ENCODE measurements at regions not wholly inside any gene's neighbourhood (a gene's known extent, or its start where the extent isn't known, plus 50 kb on each side); places are given as distances from the start of the nearest gene placed in this dataset.

- Histone ChIP-seq H2AFZ (ENCODE audit: low read length) (no peak overlapping the region), H3K4me3 (replicated peaks in 1 of 3; ENCODE audit: insufficient read depth in 1 of 3, low read depth in 2 of 3, low read length in 3 of 3) (no peak overlapping the region)
- in situ Hi-C loops (cut with HindIII; ENCODE audit: extremely low pct_ligation_motif_present, low pct_unique_long_range_greater_than_20kb), result no loop called here
Observed at GRCh38 chr4:165631208-165631894, 241.7 kb upstream of the TLL1 start.

DNA sequence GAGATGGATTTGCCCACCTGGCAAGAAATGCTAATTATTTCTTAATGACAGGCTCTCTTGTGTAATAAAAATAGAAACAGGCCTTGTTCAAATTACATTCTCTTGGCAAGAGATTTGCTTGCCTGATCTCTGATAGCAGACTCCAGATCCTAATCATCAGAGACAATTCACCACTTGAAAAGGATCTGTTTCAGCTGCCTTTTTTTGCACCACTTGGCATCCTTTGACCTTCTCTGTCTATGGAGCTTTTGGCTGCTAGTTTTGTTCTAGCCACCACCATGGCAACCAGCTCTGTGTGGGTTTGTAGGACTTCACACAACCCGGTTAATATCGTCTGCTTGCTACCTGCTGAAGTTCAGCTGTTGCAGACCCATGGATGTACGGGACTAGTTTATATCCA is 241.1 kb upstream of the TLL1 start:
- no peak overlapping the region for H3K4me2 ChIP-seq (ENCODE audit: low read depth, low read length)
- CTCF ChIA-PET (ENCODE audit: low intra/inter-chr PET ratio, low total read pairs), result no interaction called here
- FAIRE-seq, result no peak
- no TSS peak for BruUV-seq (replicated peaks)
- no peaks in the 10 kb centered on the region for H4K20me1 ChIP-seq (ENCODE audit: insufficient read depth, low read length)
- intact Hi-C loops (cut with micrococcal nuclease; ENCODE audit: unreplicated experiment), result no loop called here
- no peak overlapping the region for H3K4me3 ChIP-seq (replicated peaks in 1 of 3; ENCODE audit: insufficient read depth in 1 of 3, low read depth in 2 of 3, low read length in 3 of 3)
- no peaks in the 10 kb centered on the region for H3K79me2 ChIP-seq (ENCODE audit: insufficient read depth, low read length)
- H3K27me3 ChIP-seq (ENCODE audit: control insufficient read depth in 1 of 2, insufficient read depth in 2 of 2, low read length in 2 of 2), result no peaks in the 10 kb centered on the region
- ATAC-seq, result no peak
- H3K36me3 ChIP-seq (replicated peaks in 1 of 2; ENCODE audit: control insufficient read depth in 1 of 2, insufficient read depth in 2 of 2, low read length in 2 of 2), result no peaks in the 10 kb centered on the region
- POLR2A ChIA-PET, result no interaction called here
- no peaks in the 10 kb centered on the region for H3K4me1 ChIP-seq (ENCODE audit: insufficient read depth, low read length)
- no peak overlapping the region for H3K9ac ChIP-seq (ENCODE audit: insufficient read depth, low read depth, low read length)
- no peak for DNase-seq (ENCODE audit: low spot score)
- WGBS (ENCODE audit: low lambda C conversion rate), result 31% methylated on average over 3 of the region's 3 CpGs
- in situ Hi-C loops (cut with HindIII; ENCODE audit: extremely low pct_ligation_motif_present, low pct_unique_long_range_greater_than_20kb), result no loop called here
- TF ChIP-seq ZNF138 (CRISPR knock-in tag; IDR thresholded peaks at IDR 0.05; ENCODE audit: low read depth), result no peak
- TF ChIP-seq ZNF766 (CRISPR knock-in tag; IDR thresholded peaks at IDR 0.05; ENCODE audit: borderline replicate concordance), result no peak
- TF ChIP-seq, protein P1, sequence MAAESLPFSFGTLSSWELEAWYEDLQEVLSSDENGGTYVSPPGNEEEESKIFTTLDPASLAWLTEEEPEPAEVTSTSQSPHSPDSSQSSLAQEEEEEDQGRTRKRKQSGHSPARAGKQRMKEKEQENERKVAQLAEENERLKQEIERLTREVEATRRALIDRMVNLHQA (CRISPR knock-in tag; IDR thresholded peaks at IDR 0.05), result no peak
- no peak for TF ChIP-seq CHD2 (IDR thresholded peaks at IDR 0.05; ENCODE audit: low read depth, low read length)
- no peak for TF ChIP-seq ZSCAN22 (CRISPR knock-in tag; IDR thresholded peaks at IDR 0.05)
- no peak for TF ChIP-seq MTA1 (CRISPR knock-in tag; IDR thresholded peaks at IDR 0.05; ENCODE audit: borderline replicate concordance)
- no peak for TF ChIP-seq BRCA1 (CRISPR knock-in tag; IDR thresholded peaks at IDR 0.05)
- H3K9me3 ChIP-seq (ENCODE audit: low read length), result no peaks in the 10 kb centered on the region
- no peak overlapping the region for H2AFZ ChIP-seq (ENCODE audit: low read length)
- no peak overlapping the region for H3K27ac ChIP-seq (ENCODE audit: extremely low read length, insufficient read depth, low read length)

More at GRCh38 chr4:165631208-165631894, 241.7 kb upstream of the TLL1 start:
- no peak for TF ChIP-seq KAT7 (CRISPR knock-in tag; IDR thresholded peaks at IDR 0.05; ENCODE audit: borderline replicate concordance)
- no peak for TF ChIP-seq SPEN (CRISPR knock-in tag; IDR thresholded peaks at IDR 0.05; ENCODE audit: low read depth)
- no peak for TF ChIP-seq SMC3 (IDR thresholded peaks at IDR 0.05; ENCODE audit: low read length)
- no peak for TF ChIP-seq MATR3 (CRISPR knock-in tag; IDR thresholded peaks at IDR 0.05)
- no peak for TF ChIP-seq ARHGAP35 (CRISPR knock-in tag; IDR thresholded peaks at IDR 0.05; ENCODE audit: borderline replicate concordance)
- TF ChIP-seq PLRG1 (conservative IDR thresholded peaks at IDR 0.05), result no peak
- TF ChIP-seq CREB3 (CRISPR knock-in tag; IDR thresholded peaks at IDR 0.05), result no peak
- TF ChIP-seq CBX1 (IDR thresholded peaks at IDR 0.05; ENCODE audit: low read depth), result no peak
- no peak for TF ChIP-seq AKAP8 (CRISPR knock-in tag; IDR thresholded peaks at IDR 0.05)
- no peak for TF ChIP-seq RFX3 (CRISPR knock-in tag; IDR thresholded peaks at IDR 0.05)
- TF ChIP-seq MAF1 (CRISPR knock-in tag; IDR thresholded peaks at IDR 0.05; ENCODE audit: borderline replicate concordance), result no peak
- Histone ChIP-seq H3K27me3 (ENCODE audit: control insufficient read depth in 1 of 2, insufficient read depth in 2 of 2, low read length in 2 of 2) (no peaks in the 10 kb centered on the region), H4K20me1 (ENCODE audit: insufficient read depth, low read length) (no peaks in the 10 kb centered on the region), H3K36me3 (replicated peaks in 1 of 2; ENCODE audit: control insufficient read depth in 1 of 2, insufficient read depth in 2 of 2, low read length in 2 of 2) (no peaks in the 10 kb centered on the region), H3K79me2 (ENCODE audit: insufficient read depth, low read length) (no peaks in the 10 kb centered on the region), H3K4me1 (ENCODE audit: insufficient read depth, low read length) (no peaks in the 10 kb centered on the region), H3K9me3 (ENCODE audit: low read length) (no peaks in the 10 kb centered on the region), H3K27ac (ENCODE audit: extremely low read length, insufficient read depth, low read length) (no peak overlapping the region), H3K4me2 (ENCODE audit: low read depth, low read length) (no peak overlapping the region), H3K9ac (ENCODE audit: insufficient read depth, low read depth, low read length) (no peak overlapping the region)
- ChIA-PET POLR2A (no interaction called here), CTCF (ENCODE audit: low intra/inter-chr PET ratio, low total read pairs) (no interaction called here)
- intact Hi-C loops (cut with micrococcal nuclease; ENCODE audit: unreplicated experiment), result no loop called here
- DNase-seq (ENCODE audit: low spot score) (no peak), ATAC-seq (no peak), FAIRE-seq (no peak)
- BruUV-seq (replicated peaks), result no TSS peak
- 0% methylated on average over 3 of the region's 3 CpGs for WGBS (ENCODE audit: low lambda C conversion rate)
